ENCODE measurements at regions not wholly inside any gene's neighbourhood (a gene's known extent, or its start where the extent isn't known, plus 50 kb on each side); places are given as distances from the start of the nearest gene placed in this dataset.
A peak's percentile ranks its signal among the peaks of the same experiment; 100 is the strongest.

GRCh38 chr6:46072866-46073265 lies 56.9 kb upstream of the ENPP4 start:
- Mint-ChIP-seq H3K27ac (no peak overlapping the region), H3K36me3 (no peaks in the 10 kb centered on the region), H3K9me3 (no peaks in the 10 kb centered on the region), H3K27me3 (ENCODE audit: low read depth in 3 of 3) (peaks cover 0 to 3% (median 1%) of the 10 kb centered on the region in 3 donors), H3K4me1 (no peaks in the 10 kb centered on the region), H3K4me3 (no peak overlapping the region)
- DNase-seq, result no peak

- no peaks in the 10 kb centered on the region for H3K9me3 Mint-ChIP-seq
- DNase-seq, result no peak
- H3K4me3 Mint-ChIP-seq, result no peak overlapping the region
- H3K4me1 Mint-ChIP-seq, result no peaks in the 10 kb centered on the region
- H3K27me3 Mint-ChIP-seq (ENCODE audit: low read depth in 3 of 3), result peaks cover 0 to 2% (median 0%) of the 10 kb centered on the region in 3 donors
- H3K36me3 Mint-ChIP-seq, result no peaks in the 10 kb centered on the region
- peak overlapping the region in 1 of 6 donors; percentile 1 for H3K27ac Mint-ChIP-seq
Observed at GRCh38 chr6:46078294-46078693, 51.5 kb upstream of the ENPP4 start.

GRCh38 chr6:46079061-46079460 lies 50.7 kb upstream of the ENPP4 start:
- DNase-seq, result no peak
- H3K4me3 Mint-ChIP-seq, result no peak overlapping the region
- no peak overlapping the region for H3K27ac Mint-ChIP-seq
- H3K36me3 Mint-ChIP-seq, result no peaks in the 10 kb centered on the region
- peaks cover 0 to 2% (median 0%) of the 10 kb centered on the region in 3 donors for H3K27me3 Mint-ChIP-seq (ENCODE audit: low read depth in 3 of 3)
- no peaks in the 10 kb centered on the region for H3K9me3 Mint-ChIP-seq
- no peaks in the 10 kb centered on the region for H3K4me1 Mint-ChIP-seq

All from immature natural killer cell (primary cell).